ENCODE measurements at regions not wholly inside any gene's neighbourhood (a gene's known extent, or its start where the extent isn't known, plus 50 kb on each side); places are given as distances from the start of the nearest gene placed in this dataset.

- intact Hi-C loops (cut with micrococcal nuclease): no loop called here
These were observed 71.3 kb upstream of the SETBP1 start for GRCh38 chr18:44609181-44609941.

More at GRCh38 chr18:44609181-44609941, 71.3 kb upstream of the SETBP1 start:
- RAD21 ChIA-PET (ENCODE audit: low non-redundant PET in 1 of 2, low total read pairs in 2 of 2, uncharacterized antibody in 2 of 2, unreplicated experiment in 2 of 2): no interaction called here
- Histone ChIP-seq H3K79me2 (ENCODE audit: insufficient read depth, low read length) (no peaks in the 10 kb centered on the region), H2AFZ (ENCODE audit: low read depth, low read length, poor library complexity, severe bottlenecking) (no peak overlapping the region), H3K9me2 (ENCODE audit: insufficient read depth) (no peaks in the 10 kb centered on the region), H3K27me3 (ENCODE audit: insufficient read depth, low read length) (no peaks in the 10 kb centered on the region), H3K4me1 (ENCODE audit: control insufficient read depth in 1 of 2, insufficient read depth in 2 of 2, low read length in 2 of 2) (no peaks in the 10 kb centered on the region), H3K4me2 (ENCODE audit: low read length) (no peak overlapping the region), H3K27ac (ENCODE audit: low read depth, low read length) (no peak overlapping the region), H3K9me3 (ENCODE audit: control insufficient read depth in 1 of 2, insufficient read depth in 1 of 2, low read depth in 1 of 2, low read length in 2 of 2) (peaks cover 0 to 19% of the 10 kb centered on the region in 2 experiments; a peak in 2 of 4 replicates), H3K4me3 (replicated peaks in 1 of 2; ENCODE audit: low read depth in 1 of 2, low read length in 2 of 2) (no peak overlapping the region), H3K36me3 (ENCODE audit: control insufficient read depth in 1 of 2, insufficient read depth in 2 of 2, low read length in 2 of 2) (no peaks in the 10 kb centered on the region), H3K9ac (ENCODE audit: low read length) (no peak overlapping the region), H4K20me1 (ENCODE audit: insufficient read depth) (no peaks in the 10 kb centered on the region)
- no TSS peak for BruUV-seq (replicated peaks)
- CTCF ChIA-PET: no interaction called here
- TF ChIP-seq CEBPB (IDR thresholded peaks at IDR 0.05; ENCODE audit: low read depth) (no peak), RAD21 (IDR thresholded peaks at IDR 0.05; ENCODE audit: low read depth) (no peak), ATF3 (IDR thresholded peaks at IDR 0.05) (no peak), ZFX (IDR thresholded peaks at IDR 0.05) (no peak), EZH2 (IDR thresholded peaks at IDR 0.05) (no peak), FOSL1 (IDR thresholded peaks at IDR 0.05; ENCODE audit: low read depth) (no peak), ELF1 (IDR thresholded peaks at IDR 0.05; ENCODE audit: borderline replicate concordance, low read depth) (no peak), EGR1 (IDR thresholded peaks at IDR 0.05; ENCODE audit: low read depth) (no peak), MAX (IDR thresholded peaks at IDR 0.05) (no peak), JUND (IDR thresholded peaks at IDR 0.05) (no peak), CTCF (IDR thresholded peaks at IDR 0.05 in 2 of 3, conservative IDR thresholded peaks at IDR 0.05 in 1 of 3; ENCODE audit: borderline replicate concordance in 1 of 3, insufficient read depth in 1 of 3, low read depth in 2 of 3, low read length in 2 of 3) (no peak), POLR2AphosphoS5 (IDR thresholded peaks at IDR 0.05; ENCODE audit: low read depth, low read length) (no peak)
- POLR2A ChIA-PET: no interaction called here
- DNase-seq (ENCODE audit: low read depth, low spot score): no peak
- no peak for ATAC-seq

Measured in HCT116 (cell line).